NCI-H774 (cell line): ENCODE measurements at regions not wholly inside any gene's neighbourhood (a gene's known extent, or its start where the extent isn't known, plus 50 kb on each side); places are given as distances from the start of the nearest gene placed in this dataset.
"Not testable (repeated sequence)": the region's sequence is repeated elsewhere in the genome, so short reads cannot be mapped to it uniquely, and the experiment has no call there.

Source experiments
- DNase-seq: peaks from one replicate; lab custom pipeline; 2025; lab: John Stamatoyannopoulos, UW

DNA sequence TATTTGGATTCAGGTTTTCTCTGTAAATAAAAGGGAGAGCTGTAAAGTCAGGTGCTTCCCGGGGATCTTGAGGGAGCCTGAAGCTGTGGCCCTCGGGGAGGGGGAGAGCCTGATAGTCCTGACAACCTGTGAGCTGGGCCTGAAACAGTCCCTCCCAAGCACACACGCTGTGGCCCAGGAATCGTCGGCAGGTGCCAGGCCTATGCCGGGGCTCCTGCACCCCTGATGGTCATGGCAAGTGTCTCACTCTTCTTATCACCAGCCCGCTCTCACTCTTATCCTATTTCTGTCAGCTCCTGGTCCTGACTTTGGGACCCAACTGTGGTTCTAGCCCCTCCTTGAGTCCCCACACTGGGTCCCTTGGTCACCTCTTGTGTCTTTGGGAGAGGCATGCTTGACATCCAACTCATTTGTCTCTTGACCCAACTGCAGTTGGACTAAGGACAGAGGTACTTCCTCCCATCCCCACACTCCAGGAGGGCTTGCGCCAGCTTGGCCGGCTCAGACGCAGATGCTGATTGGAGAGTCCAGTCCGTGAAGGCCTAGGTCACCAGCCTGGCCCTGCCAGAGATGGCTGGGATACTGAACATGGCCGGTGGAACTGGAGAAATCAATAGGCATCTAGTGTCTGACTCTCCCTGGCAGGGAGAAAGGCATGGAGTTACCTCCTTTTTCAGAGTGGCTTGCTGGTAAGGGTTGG lies 170.5 kb upstream of the WSCD1 start:
- no peak for DNase-seq

DNA sequence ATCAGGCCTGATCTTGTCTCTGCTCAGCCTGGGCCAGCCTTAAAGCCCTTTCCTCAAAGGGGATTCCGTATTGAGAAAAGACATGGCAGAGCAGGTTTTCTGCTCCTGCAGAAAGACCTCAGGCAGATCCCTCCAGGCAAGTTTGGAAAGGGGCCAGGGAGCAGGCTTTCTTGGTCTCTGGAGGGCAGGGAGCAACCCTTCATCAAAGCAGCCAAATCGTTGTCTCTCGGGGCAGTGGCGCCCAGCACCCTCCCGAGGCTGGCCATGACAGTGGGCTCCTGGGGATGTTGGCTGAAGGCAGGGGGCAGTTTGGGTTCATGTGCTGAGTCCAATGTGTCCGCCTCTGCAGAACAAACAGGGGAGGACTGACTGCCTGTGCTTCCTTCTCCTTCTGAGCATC lies 168.4 kb upstream of the WSCD1 start:
- DNase-seq: no peak

DNA sequence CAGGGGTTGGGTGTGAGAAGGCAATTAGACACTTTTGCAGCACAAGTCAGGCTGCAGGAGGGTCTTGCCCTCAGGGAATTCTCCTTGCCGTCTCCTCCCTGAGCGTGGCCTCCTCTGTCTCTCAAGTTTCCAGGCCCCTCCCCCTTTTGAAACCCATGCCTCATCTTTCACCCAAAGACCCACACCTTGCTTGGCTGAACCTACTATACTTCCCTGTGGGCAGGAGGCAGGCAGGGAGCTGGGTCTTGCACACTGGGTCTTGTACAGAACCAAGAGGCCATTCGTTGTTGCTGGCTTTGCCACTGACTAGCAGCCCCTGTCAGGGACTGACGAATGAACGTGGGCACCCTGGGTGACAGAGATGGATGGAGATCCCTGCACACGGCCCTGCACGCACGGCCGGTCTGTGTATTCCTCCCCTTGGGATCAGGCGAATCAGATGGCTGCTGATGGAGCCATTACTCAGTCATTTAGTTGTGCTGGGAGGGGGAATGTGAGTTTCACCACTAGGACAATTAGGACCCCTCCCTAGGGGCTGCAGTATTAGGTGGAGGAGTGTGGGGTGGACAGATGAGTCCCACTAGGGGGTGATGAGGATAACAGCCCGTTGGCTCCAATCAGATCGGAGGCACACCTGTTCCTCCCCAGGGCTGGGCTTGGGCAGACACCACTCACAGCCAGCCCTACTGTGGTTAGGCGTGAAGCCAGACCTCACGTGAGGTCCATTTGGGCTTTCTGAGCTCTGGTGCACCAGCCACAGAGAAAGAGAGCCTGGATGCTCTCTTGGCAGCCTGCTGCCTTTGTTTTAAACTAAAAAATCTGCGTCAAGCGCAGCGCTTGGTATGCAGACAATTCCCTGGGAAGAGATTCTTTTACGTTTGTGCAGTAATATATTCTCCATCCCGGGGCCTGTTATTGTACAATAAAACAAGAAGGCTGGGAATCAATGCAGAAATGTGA lies 167.7 kb upstream of the WSCD1 start:
- DNase-seq: no peak

DNA sequence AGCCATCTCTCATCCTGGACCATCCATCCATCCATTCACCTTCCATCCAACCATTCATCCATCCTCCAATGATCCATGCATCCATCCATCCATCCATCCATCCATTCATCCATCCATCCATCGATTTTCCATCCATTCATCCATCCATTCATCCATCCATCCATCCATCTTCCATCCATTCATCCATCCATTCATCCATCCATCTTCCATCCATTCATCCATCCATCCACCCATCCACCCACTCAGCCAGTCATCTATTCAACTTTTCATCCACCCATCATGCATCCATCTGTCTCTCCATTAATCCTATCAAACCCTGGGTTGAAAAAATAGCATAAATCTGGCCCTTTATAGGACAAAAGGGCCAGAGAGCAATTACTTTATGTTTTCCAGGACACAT lies 158.3 kb upstream of the WSCD1 start:
- no peak for DNase-seq

DNA sequence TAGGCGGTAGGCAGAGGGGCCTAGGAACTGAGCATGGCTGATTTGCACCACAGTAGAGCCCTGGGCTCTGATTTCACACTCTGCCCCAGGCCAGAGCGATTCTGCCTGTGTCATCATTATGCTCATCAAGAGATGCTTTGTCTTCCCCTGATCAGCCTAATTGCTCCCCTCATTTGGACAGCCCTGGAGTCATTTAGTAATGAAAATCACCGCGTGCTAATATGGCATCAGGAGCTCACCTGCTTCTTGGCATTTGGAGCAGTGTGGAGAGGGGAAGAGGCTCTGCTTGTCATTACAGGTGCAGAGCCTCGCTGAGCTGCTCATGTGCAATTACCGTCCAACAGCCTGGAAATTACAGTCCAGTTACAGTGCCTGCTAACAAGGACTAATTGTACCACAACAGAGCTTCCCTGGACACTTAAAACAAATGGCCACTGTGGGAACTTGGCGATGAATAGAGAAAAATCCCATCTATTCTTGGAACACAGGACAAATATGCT lies 157.1 kb upstream of the WSCD1 start:
- DNase-seq: no peak

DNA sequence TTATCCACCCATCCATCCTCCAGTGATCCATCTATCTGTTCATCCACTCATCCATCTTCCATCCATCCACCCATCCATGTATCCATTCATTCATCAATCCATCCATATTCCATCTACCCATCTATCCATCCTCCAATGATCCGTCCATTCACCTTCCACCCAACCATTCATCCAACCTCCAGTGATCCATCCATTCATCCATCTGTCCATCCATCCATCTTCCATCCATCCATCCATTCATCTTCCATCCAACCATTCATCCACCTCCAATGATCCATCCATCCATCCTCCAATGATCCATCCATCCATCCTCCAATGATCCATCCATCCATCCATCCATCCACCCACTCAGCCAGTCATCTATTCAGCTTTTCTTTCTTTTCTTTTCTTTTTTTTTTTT lies 156.5 kb upstream of the WSCD1 start:
- DNase-seq: no peak

DNA sequence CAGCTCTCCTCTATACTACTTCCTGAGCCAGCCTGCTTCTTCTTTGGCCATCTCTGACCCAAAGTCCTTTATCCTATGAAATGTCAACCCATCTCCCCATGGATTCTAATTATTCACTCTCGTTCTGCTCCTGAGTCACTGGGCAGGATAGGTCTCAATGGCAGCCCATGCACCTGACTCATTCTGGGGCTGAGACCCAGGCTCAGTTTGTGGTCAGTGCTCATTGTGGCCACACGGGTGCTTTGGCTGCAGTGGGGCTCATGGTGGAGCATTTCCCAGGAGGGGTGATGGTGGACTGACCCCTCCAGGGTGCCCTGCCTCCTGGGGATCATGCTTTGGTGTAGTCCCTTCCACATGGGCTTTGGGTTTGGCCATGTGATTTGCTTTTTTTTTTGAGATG lies 154.8 kb upstream of the WSCD1 start:
- DNase-seq: no peak

DNA sequence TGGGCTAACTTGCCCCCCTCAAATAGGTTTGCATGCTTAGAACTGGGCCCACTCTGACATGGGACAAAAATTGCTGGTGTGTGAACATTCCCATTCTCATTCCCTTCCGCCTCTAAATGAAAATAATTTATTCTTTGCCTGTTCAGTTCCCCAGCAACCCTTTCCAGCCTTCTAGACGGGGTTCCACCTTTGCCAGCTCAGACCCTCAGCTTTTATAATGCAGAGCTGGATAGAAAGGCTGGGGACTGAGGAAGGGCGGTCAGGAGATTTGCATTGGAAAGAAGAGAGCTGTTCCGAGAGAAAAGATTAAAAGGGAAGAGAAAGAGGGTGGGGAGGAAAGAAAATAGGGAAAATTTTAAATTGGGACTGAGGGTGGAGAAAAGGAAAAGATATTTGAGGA lies 151.1 kb upstream of the WSCD1 start:
- no peak for DNase-seq

DNA sequence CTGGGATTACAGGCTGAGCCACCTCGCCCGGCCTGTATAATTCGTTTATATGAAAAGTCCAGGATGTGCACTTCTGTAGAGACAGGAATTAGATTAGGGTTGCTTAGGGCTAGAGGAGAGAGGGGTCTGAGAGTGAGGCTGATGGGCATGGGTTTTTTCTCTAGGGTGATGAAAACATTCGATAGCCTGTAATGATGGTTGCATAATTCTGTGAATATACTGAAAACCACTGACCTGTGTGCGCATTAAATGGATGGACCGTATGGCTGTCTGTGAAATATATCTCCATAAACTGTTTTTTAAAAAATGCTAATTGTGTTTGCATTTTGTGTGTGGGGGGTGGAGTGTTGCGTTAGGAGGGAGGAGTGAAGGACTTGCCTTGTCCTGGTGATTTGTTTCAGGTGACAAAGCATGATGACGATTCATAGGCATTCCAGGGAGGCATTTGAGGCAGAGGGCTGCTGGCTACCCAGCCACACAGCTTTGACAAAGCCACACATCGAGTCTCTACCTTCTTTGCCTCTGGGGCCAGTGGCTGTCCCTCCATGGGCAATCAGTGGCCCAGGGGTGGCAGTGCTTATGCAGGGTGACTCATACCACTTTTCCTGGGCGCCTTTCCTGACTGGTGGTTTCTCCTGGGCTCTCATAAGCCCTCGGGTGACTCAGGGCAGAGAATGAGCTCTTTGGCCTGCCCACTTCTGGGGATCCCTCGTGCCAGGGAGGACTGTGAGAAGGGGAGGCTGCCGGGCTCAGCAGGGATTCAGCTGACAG lies 148.5 kb upstream of the WSCD1 start:
- no peak for DNase-seq

DNA sequence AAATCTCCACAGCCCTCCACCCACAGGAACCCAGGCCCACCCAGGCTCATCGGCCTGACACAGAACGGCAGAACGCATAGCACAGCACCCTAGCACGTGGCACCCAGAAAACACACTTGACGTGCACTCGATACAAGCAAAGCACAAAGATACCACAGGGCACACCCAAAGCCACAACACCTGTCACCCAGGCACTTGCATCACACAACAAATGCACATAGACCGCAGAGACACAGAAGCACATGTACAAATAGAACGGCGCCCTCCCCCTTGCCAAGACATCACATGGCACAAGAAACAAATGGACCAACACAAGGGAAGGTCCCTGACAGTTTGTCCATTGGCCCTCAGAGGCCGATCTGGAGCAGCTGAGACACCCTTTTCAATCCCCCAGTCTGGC lies 147.7 kb upstream of the WSCD1 start:
- no peak for DNase-seq

DNA sequence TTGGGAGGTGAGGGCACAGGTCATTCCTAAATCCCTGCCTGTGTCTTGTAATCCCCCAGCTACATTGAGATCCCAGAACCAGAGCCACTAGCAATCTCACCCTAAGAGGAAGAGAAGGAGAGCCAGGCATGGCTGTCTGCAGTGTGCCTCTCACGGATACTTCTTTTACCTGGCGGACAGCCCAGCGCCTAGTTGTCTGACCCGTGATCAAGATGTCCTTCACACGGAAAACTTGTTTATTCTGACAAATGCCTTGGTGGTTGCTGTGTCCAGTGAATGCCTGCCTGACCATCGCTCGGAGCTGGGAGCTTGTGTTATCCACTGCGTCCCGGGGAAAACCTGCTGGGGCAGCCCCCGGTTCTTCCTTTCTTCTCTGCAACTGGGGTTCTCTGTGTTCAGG lies 140.5 kb upstream of the WSCD1 start:
- no peak for DNase-seq

DNA sequence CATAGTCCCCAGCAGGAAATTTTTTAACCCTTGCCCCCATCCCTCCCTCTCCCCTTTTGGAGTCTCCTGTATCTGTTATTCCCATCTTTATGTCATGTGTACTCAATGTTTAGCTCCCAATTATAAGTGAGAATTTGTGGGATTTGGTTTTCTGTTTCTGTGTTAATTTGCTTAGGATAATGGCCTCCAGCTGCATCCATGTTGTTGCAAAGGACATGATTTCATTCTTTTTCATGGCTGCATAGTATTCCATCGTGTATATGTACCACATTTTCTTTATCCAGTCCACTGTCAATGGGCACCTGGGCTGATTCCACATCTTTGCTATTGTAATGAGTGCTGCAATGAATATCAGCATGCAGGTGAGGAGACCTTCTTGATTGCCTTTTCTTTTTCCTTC lies 139.6 kb upstream of the WSCD1 start:
- DNase-seq: not testable (repeated sequence)

DNA sequence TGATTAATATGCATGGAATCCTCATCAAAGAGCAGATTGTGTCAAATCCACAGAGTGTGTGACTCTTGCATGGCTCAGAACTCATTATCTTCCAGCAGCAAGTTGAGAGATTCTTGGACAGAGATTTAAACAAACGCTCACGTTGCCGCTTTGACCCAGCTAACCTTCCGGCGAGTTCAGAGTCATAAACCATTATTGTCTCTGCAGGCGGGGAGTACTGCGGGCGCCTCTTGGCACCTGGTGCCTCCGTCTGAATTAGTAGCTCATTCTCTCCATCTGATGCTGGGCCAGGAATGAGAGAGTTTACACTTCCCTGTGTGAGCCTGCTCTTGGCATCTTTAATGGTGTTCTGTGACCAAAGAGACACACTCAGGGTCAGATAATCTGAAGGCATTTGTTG lies 138.6 kb upstream of the WSCD1 start:
- peak; percentile 48 for DNase-seq

DNA sequence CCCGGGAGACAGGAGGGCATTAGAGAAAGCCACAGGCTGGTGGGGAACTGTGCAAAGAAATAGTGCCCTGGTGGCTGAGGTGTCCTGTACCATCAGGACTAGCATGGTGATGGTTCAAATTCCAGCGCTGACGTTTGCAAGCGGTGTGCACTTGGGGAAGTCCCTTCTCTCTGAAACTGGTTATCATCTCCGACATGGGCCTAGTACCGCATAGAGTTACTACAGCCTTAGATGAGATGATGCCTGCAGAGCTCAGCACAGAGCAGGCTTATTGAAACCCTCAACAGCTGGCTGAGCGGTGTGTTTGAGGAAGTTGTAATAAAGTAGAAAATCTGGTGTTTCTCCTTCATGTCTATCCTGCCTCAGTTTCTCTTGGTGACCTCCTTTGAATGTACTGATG lies 136.7 kb upstream of the WSCD1 start:
- DNase-seq: no peak

DNA sequence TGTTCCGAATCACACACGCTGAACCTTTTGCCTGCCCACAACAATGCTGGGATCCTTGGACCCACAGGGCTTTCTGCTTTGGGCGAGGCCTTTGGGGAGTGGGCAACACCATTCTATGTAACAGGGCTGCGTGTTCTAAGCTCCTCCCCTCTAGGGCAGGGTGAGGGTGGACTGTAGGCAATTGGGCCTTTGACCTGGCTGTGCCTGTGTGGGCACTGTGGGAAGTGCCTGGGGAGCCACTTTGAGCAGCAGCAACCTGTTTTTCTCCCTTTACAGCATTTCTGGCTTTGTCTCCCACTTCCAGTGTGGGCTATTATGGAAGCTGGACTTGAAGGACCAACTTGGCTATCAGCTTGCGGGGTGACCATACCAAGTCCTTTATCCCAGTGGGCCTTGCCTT lies 128.9 kb upstream of the WSCD1 start:
- DNase-seq: no peak

DNA sequence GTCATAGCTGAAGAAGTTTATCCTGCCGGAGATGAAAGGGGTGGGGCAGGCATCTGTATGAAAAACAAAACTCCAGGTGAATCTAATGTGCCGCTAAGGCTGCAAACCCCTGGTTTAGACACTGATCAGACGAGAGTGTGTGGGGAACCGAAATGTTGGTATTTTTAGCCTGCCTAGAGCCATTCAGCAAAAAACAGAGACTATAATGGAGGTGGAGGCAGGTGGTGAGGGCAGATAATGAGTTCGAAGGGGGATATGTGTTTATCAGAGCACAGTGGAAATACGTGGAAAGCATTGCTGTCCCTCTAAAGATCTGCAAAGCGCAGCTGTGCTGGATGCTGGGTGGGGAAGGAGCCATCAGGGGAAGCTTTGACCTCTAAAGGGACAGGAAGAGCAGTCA lies 127.5 kb upstream of the WSCD1 start:
- DNase-seq: no peak

DNA sequence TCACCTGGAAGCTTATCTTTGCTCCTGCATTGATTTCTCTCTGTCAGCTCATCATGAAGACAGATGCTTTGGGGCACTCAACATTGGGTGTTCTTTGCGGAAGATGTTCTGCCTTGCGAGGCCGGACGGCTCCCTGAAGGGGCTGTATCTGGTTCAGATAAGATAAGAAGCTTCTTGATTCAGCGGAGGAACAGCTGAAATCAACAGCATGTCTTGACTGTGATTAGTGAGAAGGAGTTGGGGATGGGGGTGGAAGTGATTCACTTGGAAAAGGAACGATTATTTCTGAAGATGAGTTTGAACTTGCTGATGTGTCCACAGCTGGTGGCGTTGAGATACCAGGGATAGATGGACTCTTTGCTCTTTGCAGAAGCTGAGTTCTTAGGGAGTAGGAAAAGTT lies 126.9 kb upstream of the WSCD1 start:
- no peak for DNase-seq

DNA sequence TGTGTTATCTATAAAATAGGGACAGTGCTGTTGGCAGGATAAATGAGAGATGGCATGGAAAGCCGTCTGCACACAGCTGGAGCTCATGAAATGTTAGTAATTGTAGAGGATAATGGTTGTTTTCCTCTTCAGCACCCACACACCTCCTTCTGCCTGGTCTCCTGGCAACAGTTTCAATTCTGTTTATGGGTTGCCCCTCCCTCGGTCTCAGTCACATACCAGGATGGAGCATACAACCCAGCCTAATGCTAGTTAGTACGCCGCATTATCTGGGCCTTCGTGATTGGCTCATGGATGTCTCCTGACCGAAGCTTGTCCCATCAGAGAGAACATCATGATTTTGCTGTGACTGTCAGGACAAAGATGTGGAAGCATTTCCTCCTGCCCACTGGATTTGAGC lies 126.2 kb upstream of the WSCD1 start:
- DNase-seq: no peak

DNA sequence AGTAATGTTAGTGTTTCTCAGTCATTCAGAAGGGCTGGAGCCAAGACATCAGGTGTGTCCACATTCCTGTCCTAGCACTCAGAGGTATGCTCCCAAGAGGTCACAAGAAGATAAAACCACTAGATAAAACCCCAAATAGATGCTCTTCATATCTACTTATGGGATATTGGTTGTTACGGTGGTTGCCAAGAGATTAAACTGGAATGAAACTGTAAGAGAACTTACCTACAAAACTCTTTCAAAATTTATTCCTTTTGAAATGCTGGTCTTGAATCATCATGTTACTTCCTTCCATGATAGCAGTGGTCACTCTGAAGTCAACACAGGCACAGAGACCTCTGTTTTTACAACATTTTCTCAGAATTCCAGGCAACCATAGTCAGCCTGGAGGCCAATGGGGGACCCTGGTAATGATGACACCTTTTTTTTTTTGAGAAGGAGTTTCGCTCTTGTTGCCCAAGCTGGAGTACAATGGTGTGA lies 122.4 kb upstream of the WSCD1 start:
- DNase-seq: no peak

DNA sequence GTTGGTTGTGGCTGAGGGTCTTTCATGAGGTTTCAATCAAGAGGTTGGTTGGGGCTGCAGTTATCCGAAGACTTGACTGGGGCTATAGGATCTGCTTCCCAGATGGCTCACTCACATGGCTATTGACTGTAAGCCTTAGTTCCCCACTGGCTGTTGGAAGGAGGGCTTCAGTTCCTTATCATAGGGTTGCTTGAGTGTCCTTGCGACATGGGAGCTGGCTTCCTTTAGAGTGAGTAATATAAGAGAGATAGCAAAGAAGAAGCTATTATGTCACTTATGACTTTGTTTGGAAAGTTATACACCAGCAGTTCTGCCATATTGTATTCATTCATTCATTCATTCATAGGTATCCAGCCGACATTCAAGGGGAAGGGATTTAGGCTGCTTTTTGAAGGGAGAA lies 121.4 kb upstream of the WSCD1 start:
- no peak for DNase-seq

DNA sequence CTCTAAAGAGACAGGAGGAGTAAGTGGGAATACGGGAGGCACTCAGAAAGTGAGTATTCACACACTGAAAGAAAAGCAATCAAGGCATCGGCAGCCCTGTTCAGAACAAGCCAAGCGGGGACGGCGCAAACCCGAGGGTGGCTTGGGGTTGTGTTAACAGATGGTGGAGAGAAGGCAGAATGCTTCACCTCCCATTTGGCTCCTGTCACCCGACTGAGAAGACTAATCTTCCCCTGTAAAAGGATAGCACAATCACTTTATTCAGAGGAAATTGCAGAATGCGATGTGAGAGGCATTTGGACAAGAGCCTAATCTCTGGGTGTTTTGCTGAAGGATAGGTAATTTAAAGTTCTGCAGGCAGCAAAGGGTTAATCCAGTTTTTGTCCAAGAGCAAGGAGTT lies 119.3 kb upstream of the WSCD1 start:
- DNase-seq: no peak

DNA sequence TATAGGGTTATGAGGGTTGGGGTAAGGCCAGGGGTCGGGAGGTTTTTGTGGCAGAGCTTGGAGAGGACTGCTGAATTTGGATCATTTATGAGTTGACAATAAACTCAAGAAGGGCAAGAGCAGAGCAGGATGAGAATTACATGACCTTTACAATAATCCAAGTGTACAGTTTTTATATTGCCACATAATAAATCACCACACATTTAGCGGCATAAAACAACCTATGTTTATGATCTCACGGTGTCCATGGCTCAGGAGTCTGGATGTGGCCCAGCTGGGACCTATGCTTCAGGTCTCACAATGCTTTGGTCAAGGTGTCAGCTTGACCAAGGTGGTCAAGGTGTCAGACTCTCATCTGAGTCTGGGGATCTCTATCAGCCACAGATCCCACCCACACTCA lies 118.3 kb upstream of the WSCD1 start:
- no peak for DNase-seq
